GM18858 (cell line): ENCODE measurements at regions not wholly inside any gene's neighbourhood (a gene's known extent, or its start where the extent isn't known, plus 50 kb on each side); places are given as distances from the start of the nearest gene placed in this dataset.
"Not testable (repeated sequence)": the region's sequence is repeated elsewhere in the genome, so short reads cannot be mapped to it uniquely, and the experiment has no call there.

ENCODE experiments used
- ATAC-seq: cut with Tn5 transposase; IDR thresholded peaks from one replicate; pipeline ENCODE4 v1.9.1; 2021; ENCODE audit not compliant: unreplicated experiment

- no peak for ATAC-seq
Measured at GRCh38 chr6:18527836-18528743, 140.9 kb downstream of the RNF144B start.

- ATAC-seq, result no peak
Measured at GRCh38 chr6:18530201-18530600, 143.1 kb downstream of the RNF144B start.

- ATAC-seq, result no peak
Measured at GRCh38 chr6:18532139-18532538, 145.0 kb downstream of the RNF144B start.

GRCh38 chr6:18533793-18534192, 146.6 kb downstream of the RNF144B start:
- ATAC-seq, result no peak

- no peak for ATAC-seq
Measured at GRCh38 chr6:18536591-18537055, 149.5 kb downstream of the RNF144B start.

GRCh38 chr6:18538315-18538714, 151.2 kb downstream of the RNF144B start:
- ATAC-seq, result no peak

GRCh38 chr6:18543051-18543450, 155.9 kb downstream of the RNF144B start:
- ATAC-seq, result no peak

GRCh38 chr6:18545142-18545541, 158.0 kb downstream of the RNF144B start:
- ATAC-seq, result not testable (repeated sequence)

- ATAC-seq, result no peak
Measured at GRCh38 chr6:18545726-18546125, 158.6 kb downstream of the RNF144B start.

- no peak for ATAC-seq
Measured at GRCh38 chr6:18550119-18550518, 163.0 kb downstream of the RNF144B start.

- ATAC-seq, result no peak
Measured at GRCh38 chr6:18551228-18551627, 164.1 kb downstream of the RNF144B start.

- ATAC-seq, result no peak
Measured at GRCh38 chr6:18555750-18556149, 168.6 kb downstream of the RNF144B start.

- no peak for ATAC-seq
Measured at GRCh38 chr6:18561037-18561750, 174.0 kb downstream of the RNF144B start.

GRCh38 chr6:18562726-18563125, 175.6 kb downstream of the RNF144B start:
- ATAC-seq, result no peak

- no peak for ATAC-seq
Measured at GRCh38 chr6:18564775-18565174, 177.6 kb downstream of the RNF144B start.

GRCh38 chr6:18565231-18565630, 178.1 kb downstream of the RNF144B start:
- ATAC-seq, result no peak

GRCh38 chr6:18567380-18567779, 180.2 kb downstream of the RNF144B start:
- ATAC-seq, result no peak

GRCh38 chr6:18577491-18577890, 190.3 kb downstream of the RNF144B start:
- ATAC-seq, result no peak

- no peak for ATAC-seq
Measured at GRCh38 chr6:18579166-18579565, 192.0 kb downstream of the RNF144B start.

GRCh38 chr6:18579869-18580268, 192.7 kb downstream of the RNF144B start:
- ATAC-seq, result no peak

- no peak for ATAC-seq
Measured at GRCh38 chr6:18584372-18584771, 197.2 kb downstream of the RNF144B start.

GRCh38 chr6:18585032-18585573, 198.0 kb downstream of the RNF144B start:
- no peak for ATAC-seq
